GM18519 (cell line): ENCODE measurements at regions not wholly inside any gene's neighbourhood (a gene's known extent, or its start where the extent isn't known, plus 50 kb on each side); places are given as distances from the start of the nearest gene placed in this dataset.
"Not testable (repeated sequence)": the region's sequence is repeated elsewhere in the genome, so short reads cannot be mapped to it uniquely, and the experiment has no call there.

ENCODE experiments used
- ATAC-seq: cut with Tn5 transposase; IDR thresholded peaks from one replicate; pipeline ENCODE4 v1.9.1; 2021; ENCODE audit warnings: mild to moderate bottlenecking, moderate library complexity; ENCODE audit not compliant: unreplicated experiment, low FRiP score

DNA sequence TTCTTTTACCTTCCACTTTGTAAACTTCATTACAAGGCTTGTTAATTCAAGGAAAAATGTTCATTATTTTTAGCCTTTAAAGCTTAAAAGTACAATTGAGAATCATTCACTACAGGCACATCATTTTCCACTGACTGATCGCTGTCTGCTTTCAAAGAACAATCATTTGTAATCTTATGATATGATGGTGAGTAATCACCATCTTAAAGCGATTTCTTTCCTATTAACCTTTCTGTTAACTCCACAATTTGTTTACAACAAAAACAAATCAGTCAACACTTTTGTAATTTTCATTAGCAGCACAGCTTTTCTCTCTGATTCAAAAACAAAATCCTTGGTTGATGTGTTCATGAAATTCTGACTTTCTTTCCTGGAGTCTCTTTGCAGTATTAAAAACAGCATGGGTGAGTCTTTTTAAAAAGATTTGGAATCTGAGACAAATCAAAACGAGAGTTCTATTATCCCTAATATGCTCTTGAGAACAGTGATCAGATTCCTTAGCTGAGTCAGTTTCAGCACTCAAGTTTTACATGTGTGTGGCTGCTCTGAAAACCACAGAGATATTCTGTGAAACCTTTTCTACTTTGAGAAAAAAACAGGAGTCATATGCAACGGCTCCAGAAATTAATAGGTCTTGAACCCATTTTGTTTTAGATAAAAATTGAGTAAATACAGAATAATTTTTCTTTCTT, 145.8 kb upstream of the TMPRSS15 start:
- ATAC-seq, result no peak

DNA sequence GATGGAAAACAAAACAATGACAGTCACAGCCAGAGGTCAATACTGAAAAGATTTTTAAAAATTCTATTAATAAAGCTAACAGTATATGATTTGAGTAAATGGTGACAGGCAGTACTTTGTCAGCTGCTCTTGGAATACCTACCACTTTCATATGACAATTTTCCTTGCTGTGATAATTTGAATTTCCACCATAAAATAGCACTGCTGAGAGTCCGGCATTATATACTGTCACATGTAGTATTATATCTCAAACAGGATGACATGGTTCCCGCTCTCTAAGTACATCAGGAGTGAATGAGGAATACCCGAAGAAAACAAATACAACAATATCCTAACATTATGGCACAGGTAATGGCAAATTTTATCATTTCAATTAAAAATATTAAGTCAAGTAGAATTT, 146.8 kb upstream of the TMPRSS15 start:
- ATAC-seq, result no peak

GRCh38 chr21:18553786-18554185, 150.2 kb upstream of the TMPRSS15 start:
- ATAC-seq, result no peak

- ATAC-seq, result not testable (repeated sequence)
These were observed 164.2 kb upstream of the TMPRSS15 start for GRCh38 chr21:18567770-18568169.

DNA sequence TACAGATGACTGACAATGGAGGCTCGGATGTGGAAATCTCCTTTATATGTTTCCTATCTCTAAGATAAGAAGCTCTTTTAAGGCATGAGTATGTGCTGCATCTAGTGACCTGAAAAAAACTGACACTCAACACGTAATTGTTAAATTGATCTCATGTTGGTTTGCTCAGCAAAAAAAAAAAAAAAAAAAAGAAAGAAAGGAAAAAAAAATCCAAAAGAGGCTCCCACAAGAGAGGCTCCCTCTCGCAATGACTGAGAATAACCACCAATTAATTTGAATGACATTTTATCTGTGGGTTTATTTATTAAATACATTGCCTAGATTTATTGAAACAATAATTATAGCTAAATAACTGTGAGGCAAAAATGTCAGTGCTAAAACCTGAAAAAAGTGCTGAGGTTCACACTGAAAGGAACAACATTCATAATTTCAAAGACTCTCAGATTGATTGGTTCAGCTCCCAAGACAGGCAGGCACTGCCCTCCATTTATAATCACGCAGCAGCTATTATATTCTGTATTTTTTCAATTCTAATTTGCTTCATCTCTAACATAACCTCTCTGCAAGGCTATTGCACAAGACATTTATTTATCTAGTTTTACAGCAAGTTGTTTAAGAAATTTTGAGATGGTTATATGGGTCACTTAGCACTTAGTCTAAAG, 184.5 kb upstream of the TMPRSS15 start:
- no peak for ATAC-seq

DNA sequence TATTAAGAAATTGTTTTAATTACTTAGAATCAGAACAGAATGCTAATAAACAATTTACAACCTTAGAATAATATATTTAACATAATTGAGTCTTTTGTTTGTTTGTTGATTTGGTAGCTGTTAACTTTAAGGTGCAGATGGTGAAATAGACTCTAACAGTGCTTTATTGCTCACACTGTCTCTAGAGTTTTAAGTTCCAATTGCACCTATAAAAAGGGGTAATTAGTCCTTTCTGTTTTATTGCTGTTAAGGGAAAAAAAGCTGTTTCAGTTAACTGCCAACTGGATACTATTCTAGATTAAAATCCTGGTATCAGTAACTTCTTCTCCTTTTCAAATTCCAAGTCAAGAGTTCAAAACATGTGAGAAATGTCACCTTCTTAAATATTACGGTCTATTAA, 197.6 kb upstream of the TMPRSS15 start:
- ATAC-seq, result no peak

GRCh38 chr21:18602711-18603110, 199.1 kb upstream of the TMPRSS15 start:
- ATAC-seq, result no peak

GRCh38 chr21:18603261-18603660, 199.7 kb upstream of the TMPRSS15 start:
- ATAC-seq, result no peak

GRCh38 chr21:18603980-18604379, 200.4 kb upstream of the TMPRSS15 start:
- ATAC-seq, result no peak

DNA sequence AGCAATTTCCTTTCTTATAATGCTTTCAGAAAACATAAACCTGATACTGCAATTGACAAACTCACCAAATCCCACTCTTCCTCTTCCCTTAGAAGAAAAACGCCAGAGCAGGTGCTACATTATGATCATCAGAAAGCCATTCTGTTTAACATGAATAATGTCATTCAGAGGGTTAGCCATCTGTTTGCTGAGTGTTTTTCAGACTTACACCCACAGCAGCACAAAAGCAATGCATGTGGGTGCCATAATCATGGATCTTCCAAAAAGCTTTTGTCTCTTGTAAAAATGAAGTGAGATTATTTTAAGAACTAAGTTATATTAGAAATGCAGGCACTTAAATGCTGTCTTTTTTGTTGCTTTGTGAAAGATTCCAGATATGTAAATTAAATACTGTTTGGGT, 204.6 kb upstream of the TMPRSS15 start:
- ATAC-seq, result no peak

GRCh38 chr21:18614303-18614702, 210.7 kb upstream of the TMPRSS15 start:
- ATAC-seq, result no peak

GRCh38 chr21:18617291-18617690, 213.7 kb upstream of the TMPRSS15 start:
- ATAC-seq, result no peak

DNA sequence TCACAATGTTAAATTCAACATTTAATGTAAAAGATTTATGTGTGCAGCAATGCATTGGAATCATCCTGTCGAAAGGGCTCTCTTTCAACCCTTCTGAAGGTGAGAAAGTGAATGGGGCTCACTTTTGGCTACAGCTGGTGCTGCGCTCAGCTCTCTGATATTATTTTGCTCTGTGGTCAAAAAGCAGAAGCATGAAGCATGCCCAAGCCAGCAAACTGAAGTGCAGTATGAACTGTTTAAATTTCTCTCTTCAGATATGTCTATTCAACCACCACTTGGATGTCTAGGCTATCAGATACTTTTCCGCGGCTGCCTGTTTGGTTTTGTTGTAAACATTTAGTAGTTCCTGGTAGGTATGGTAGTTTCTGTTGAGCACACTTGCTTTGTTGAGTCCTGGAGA, 216.9 kb upstream of the TMPRSS15 start:
- ATAC-seq, result no peak

GRCh38 chr21:18622383-18622782, 218.8 kb upstream of the TMPRSS15 start:
- ATAC-seq, result no peak

DNA sequence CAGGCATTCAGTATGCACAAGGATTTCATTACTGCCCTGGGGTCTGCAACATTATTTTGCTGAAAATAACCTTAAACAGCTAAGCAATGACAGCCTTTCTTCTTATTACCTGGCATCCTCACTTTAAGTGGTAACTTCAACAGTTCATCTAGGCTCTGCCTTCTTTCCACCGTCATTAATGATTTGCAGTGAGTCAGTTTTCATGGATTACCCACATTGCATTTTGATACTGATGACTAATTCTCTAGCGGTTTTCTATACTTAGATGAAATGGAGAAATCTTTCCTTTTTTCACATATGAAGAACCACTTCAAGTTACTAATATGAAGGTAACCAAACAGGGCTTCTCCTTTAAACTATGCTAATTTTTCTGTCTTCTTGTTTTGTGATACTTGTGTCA, 226.9 kb upstream of the TMPRSS15 start:
- ATAC-seq, result no peak

DNA sequence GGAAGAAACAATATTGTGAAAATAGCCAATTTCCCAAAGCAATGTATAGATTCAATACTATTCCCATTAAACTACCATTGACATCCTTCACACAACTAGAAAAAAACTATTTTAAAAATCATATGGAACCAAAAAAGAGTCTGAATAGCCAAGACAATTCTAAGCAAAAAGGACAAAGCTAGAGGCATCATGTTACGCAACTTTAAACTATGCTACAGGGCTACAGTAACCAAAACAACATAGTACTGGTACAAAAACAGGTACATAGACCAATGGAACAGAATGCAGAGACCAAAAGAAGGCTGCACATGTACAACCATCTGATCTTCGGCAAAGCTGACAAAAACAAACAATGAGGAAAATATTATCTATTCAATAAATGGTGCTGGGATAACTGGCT, 233.3 kb upstream of the TMPRSS15 start:
- ATAC-seq, result no peak

GRCh38 chr21:18646116-18646515, 242.5 kb upstream of the TMPRSS15 start:
- ATAC-seq, result no peak

- no peak for ATAC-seq
These were observed 252.3 kb upstream of the TMPRSS15 start for GRCh38 chr21:18655931-18656330.

- ATAC-seq, result no peak
These were observed 258.3 kb upstream of the TMPRSS15 start for GRCh38 chr21:18661842-18662241.

DNA sequence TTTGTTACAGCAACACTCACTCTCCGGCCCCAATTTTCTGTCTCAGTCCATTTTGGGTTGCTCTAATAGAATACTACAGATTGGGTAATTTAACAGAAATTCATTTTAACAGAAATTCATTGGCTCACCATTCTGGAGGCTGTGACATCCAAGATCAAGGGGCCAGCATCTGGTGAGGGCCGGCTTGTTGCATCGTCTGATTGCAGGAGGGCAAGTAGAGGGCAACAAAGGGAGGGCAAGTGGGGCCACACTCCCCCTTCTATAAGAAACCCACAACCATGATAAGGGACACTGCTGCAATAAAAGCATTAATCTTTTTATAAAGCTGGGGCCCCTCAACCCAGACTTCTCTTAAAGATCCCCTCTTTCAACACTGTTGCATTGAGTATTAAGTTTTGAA, 260.1 kb upstream of the TMPRSS15 start:
- no peak for ATAC-seq

- no peak for ATAC-seq
These were observed 263.1 kb upstream of the TMPRSS15 start for GRCh38 chr21:18666725-18667124.

- ATAC-seq, result no peak
These were observed 270.2 kb upstream of the TMPRSS15 start for GRCh38 chr21:18673789-18674188.
